Left renal cortex interstitium (tissue), 4 donors: ENCODE measurements at regions not wholly inside any gene's neighbourhood (a gene's known extent, or its start where the extent isn't known, plus 50 kb on each side); places are given as distances from the start of the nearest gene placed in this dataset.
"Not testable (repeated sequence)": the region's sequence is repeated elsewhere in the genome, so short reads cannot be mapped to it uniquely, and the experiment has no call there.

ENCODE experiments used
- DNase-seq, 4 donors: peaks; one replicate each; pipeline ENCODE4 v3.0.0-alpha.2; 2013; ENCODE audit warnings: low read depth in 4 of 4, low spot score in 2 of 4, missing footprints in 1 of 4

GRCh38 chr15:70579766-70580165 lies 183.6 kb downstream of the UACA start:
- DNase-seq: no peak

GRCh38 chr15:70578196-70578595 lies 185.2 kb downstream of the UACA start:
- no peak for DNase-seq

DNA sequence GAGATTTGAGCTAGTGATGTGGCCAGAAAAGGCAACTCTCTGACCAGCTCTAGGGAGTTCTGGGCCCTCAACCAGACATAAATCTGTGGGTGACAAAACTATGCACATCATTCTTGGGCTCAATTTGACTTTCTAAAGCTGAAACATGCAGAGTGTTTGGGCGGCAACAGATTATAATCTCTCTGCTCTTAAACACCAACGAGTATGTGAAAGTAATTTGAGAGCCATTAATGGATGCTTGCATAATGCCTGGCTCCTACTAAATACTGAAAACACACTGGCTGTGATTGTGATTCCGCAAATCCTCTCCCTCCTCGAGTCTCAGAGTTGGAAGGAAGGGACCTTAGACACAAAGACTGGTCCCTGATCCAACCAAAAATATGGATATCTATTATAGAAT lies 186.7 kb downstream of the UACA start:
- no peak for DNase-seq

- no peak for DNase-seq
These were observed 187.1 kb downstream of the UACA start for GRCh38 chr15:70576276-70576675.

- peak in 2 of 4 donors; percentile 69 to 70 for DNase-seq
These were observed 187.8 kb downstream of the UACA start for GRCh38 chr15:70575231-70576226.

GRCh38 chr15:70574325-70574724 lies 189.0 kb downstream of the UACA start:
- DNase-seq: not testable (repeated sequence)

GRCh38 chr15:70573121-70573850 lies 190.1 kb downstream of the UACA start:
- no peak for DNase-seq

DNA sequence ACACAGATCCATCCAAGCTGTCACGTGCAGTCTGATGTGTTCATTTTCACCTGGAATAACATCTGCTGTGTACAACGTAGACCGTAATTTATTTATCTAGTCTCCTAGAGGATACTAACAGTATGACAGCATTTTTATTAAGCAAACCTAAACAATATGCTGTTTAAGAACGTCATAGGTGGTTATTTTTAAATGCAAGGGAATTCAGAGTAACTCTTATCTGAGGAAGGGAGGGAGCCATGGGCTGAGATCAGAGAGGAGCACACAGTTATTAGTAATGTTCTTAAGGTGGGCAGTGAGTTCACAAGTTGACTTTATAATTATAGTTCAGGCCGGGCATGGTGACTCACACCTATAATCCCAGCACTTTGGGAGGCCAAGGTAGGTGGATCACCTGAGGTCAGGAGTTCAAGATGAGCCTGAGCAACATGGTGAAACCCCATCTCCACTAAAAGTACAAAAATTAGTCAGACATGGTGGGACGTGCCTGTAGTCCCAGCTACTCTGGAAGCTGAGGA lies 193.6 kb downstream of the UACA start:
- DNase-seq: no peak

DNA sequence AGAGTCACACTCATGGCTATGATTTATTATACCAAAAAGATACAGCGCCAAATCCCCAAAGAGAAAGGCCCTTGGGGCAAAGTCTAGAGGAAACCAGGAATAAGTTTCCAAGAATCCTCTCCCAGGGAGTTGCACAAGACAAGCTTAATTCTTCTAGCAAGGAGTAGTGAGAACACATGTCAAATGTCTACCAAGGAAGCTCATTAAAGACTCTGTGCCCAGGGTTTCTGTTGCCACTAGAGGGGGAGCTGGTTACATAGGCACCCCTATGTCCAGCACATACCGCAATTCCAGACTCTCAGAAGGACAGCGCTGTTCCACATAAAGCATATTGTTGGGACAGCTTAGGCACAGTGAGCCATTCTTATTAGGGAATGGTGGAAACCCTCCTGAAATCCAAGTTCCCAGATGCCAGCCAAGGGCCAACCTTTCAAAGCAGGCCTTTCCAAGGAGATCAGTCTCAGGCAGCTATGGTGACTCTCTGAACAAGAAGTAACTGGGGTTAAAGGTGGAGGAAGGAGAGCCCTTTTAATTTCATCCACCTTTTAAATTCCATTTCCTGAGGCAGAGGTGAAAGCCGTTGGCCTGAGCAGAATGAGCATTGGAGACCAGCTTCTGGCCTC lies 194.2 kb downstream of the UACA start:
- DNase-seq: no peak

DNA sequence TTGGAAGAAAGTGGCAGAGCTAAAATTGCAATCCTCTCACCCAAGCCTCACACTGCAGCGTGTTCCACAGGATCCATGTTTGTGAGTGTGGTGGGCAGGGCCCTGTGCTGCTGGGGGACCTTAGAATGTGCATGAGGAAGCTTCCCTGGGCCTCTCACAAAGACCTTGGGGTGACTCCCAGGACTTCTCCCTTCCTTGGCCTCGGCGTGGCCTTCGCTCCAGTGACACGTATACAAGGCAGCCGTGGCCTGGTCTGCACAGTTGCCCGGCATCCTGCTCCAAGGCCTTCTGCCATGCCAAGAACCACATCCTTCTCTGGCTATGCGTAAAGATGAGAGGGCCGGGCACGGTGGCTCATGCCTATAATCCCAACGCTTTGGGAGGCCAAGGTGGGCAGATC lies 196.4 kb downstream of the UACA start:
- DNase-seq: no peak

GRCh38 chr15:70566047-70566835 lies 197.1 kb downstream of the UACA start:
- no peak for DNase-seq

- no peak for DNase-seq
These were observed 199.7 kb downstream of the UACA start for GRCh38 chr15:70563561-70564095.

DNA sequence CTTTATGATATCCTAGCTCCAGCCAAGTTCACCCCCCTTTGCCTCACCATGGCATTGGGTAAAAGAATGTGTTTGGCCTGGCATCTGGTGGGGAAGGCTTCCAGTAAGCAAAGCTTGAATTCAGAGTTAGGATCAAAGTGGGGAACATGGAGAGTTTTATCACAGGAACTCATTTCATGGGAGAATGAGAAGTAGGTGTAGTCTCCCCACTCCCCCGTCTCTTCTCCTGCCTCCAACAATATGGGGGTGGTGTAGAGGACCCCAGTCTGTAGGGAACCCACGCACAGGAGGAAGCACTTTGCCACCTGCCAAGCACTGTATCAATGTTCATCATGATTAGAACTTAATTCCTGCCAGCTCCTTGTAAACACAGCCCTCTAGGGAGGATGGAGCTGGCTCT lies 200.5 kb downstream of the UACA start:
- no peak for DNase-seq

GRCh38 chr15:70561885-70562284 lies 201.5 kb downstream of the UACA start:
- DNase-seq: no peak

GRCh38 chr15:70560617-70561328 lies 202.6 kb downstream of the UACA start:
- DNase-seq: no peak

DNA sequence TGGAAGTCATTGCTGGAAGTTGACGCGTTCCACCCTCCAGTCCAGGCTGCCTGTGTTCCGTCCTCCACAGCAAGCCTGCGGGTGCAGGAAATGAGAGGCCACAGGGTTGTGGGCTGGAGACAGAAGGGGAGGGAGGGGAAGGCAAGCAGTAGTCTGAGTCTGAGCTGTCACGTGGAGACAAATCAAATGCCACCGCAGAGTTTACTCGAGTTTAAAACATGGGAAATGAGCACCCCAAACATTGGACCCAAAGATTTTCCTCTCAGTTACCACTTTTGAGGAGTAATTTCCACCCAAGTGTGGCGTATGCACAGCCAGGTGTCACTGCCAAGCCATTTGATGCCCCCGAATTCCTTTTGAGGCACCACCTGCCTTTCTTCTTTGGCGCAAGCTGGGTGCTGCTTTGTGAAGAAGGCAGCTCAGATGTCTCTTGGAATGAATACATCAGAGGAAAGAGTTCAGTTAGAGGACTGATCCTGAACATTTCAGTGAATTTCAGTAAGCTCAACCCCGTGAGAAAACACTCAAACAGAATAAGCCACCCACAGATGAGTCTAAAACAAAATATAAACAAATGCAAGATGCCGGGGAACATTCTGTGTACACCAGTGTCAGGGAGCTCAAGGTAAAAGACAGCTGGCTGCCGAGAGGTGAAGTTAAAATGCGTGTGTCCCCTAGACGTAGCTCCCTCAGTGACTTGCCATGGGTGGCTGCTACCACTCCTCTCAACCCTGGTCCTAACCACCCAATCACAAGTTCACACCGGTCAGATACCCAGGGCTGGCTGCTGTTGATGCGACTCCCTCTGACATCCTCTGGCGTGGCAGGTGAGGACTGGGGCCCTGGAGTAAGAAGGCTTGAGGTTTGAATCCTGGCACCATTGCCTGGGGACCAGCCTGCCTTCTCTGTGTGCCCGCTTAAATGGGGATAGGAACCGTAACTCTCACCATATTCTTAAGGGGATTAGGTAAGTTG lies 203.8 kb downstream of the UACA start:
- DNase-seq: no peak

DNA sequence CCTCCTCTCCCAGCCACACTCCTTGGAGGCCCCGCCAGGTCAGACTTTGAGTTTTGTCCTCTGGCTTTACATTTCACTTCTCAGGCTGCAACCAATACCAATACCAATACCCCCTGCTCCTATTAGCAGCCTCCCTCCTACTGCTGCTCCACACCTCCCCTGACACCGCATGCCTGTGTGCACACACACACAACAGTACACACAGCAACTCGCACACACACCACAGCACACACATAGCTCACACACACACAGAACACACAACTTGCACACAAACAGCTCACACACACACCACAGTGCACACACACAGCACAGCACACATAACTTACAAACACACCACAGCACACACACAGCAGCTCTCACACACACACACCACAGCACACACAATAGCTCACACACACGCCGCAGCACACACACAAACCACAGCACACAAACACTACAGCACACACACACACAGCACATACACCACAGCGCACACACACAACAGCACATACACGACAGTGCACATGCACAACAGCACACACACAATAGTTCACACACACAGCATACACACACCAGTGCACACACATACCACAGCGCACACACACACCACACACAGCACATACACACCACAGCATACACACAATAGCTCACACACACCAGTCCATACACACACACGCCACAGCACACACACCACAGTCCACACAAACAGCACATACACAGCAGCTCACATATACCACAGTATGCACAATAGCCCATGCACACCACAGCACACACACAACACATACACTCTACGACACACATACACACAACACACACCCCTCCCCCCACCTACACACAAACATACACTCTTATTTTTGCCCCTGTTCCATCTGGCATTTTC lies 204.7 kb downstream of the UACA start:
- DNase-seq: no peak
